HepG2 (cell line): ENCODE measurements at regions not wholly inside any gene's neighbourhood (a gene's known extent, or its start where the extent isn't known, plus 50 kb on each side); places are given as distances from the start of the nearest gene placed in this dataset.

Experiments used
- GABPA ChIP-seq, 2 experiments: IDR thresholded peaks; 2 replicates each; pipeline ENCODE4 v1.6.1; 2011 to 2016; ENCODE audit warnings: low read depth in 2 of 2, low read length in 1 of 2, missing biosample characterization in 1 of 2, missing genetic modification characterization in 1 of 2
- HNF4A ChIP-seq: sonication (generic); formaldehyde crosslinking; IDR thresholded peaks from 2 replicates; pipeline ENCODE4 v1.4.0; 2020; ENCODE audit warnings: missing genetic modification reagents

DNA sequence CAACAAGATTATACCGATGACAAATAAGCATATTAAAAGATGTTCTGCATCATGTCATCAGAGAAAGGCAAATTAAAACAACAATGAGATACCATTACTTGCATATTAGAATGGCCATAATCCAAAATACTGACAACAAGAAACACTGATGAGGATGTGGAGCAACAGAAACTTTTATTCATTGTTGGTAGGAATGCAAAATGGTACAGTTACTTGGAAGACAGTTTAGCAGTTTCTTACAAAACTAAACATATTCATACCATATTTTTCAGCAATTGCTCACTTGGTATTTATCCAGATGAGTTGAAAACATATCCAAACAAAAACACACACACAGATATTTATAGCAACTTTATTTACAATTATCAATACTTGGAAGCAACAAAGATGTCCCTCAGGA, 160.9 kb upstream of the MME start:
- no peak for TF ChIP-seq GABPA (IDR thresholded peaks at IDR 0.05; ENCODE audit: low read depth, low read length)
- TF ChIP-seq GABPA (CRISPR knock-in tag; IDR thresholded peaks at IDR 0.05; ENCODE audit: low read depth): no peak
- no peak for TF ChIP-seq HNF4A (CRISPR knock-in tag)
